ENCODE measurements at regions not wholly inside any gene's neighbourhood (a gene's known extent, or its start where the extent isn't known, plus 50 kb on each side); places are given as distances from the start of the nearest gene placed in this dataset.

- DNase-seq = no peak
Measured at GRCh38 chr10:44478040-44478439, 93.1 kb upstream of the CXCL12 start.

GRCh38 chr10:44478876-44479705 lies 94.2 kb upstream of the CXCL12 start:
- DNase-seq = no peak

GRCh38 chr10:44492678-44493077 lies 107.8 kb upstream of the CXCL12 start:
- no peak for DNase-seq

GRCh38 chr10:44498222-44498621 lies 113.3 kb upstream of the CXCL12 start:
- no peak for DNase-seq

GRCh38 chr10:44500451-44500850 lies 115.6 kb upstream of the CXCL12 start:
- DNase-seq = no peak

- DNase-seq = no peak
Measured at GRCh38 chr10:44506386-44506785, 121.5 kb upstream of the CXCL12 start.

GRCh38 chr10:44510379-44511115 lies 125.7 kb upstream of the CXCL12 start:
- DNase-seq = no peak

- no peak for DNase-seq
Measured at GRCh38 chr10:44511166-44511565, 126.3 kb upstream of the CXCL12 start.

- DNase-seq = no peak
Measured at GRCh38 chr10:44511601-44512000, 126.7 kb upstream of the CXCL12 start.

- DNase-seq = no peak
Measured at GRCh38 chr10:44512431-44513022, 127.6 kb upstream of the CXCL12 start.

- DNase-seq = no peak
Measured at GRCh38 chr10:44513591-44513990, 128.7 kb upstream of the CXCL12 start.

GRCh38 chr10:44516891-44517290 lies 132.0 kb upstream of the CXCL12 start:
- no peak for DNase-seq

GRCh38 chr10:44517635-44518034 lies 132.7 kb upstream of the CXCL12 start:
- DNase-seq = no peak

GRCh38 chr10:44519361-44519760 lies 134.5 kb upstream of the CXCL12 start:
- DNase-seq = no peak

GRCh38 chr10:44520651-44521050 lies 135.8 kb upstream of the CXCL12 start:
- no peak for DNase-seq

GRCh38 chr10:44539178-44539577 lies 154.3 kb upstream of the CXCL12 start:
- no peak for DNase-seq

- DNase-seq = no peak
Measured at GRCh38 chr10:44552726-44553125, 167.8 kb upstream of the CXCL12 start.

GRCh38 chr10:44557596-44558191 lies 172.8 kb upstream of the CXCL12 start:
- no peak for DNase-seq

- no peak for DNase-seq
Measured at GRCh38 chr10:44558521-44558920, 173.6 kb upstream of the CXCL12 start.

- no peak for DNase-seq
Measured at GRCh38 chr10:44564361-44564760, 179.5 kb upstream of the CXCL12 start.

- no peak for DNase-seq
Measured at GRCh38 chr10:44564790-44565189, 179.9 kb upstream of the CXCL12 start.

- no peak for DNase-seq
Measured at GRCh38 chr10:44566786-44567185, 181.9 kb upstream of the CXCL12 start.

GRCh38 chr10:44567471-44567870 lies 182.6 kb upstream of the CXCL12 start:
- DNase-seq = no peak

Data from stimulated activated CD8-positive, alpha-beta memory T cell treated with anti-CD3 and anti-CD28 coated beads, Interleukin-4, amount 100 ng/mL, for 48 hours (primary cell).